ENCODE measurements at regions not wholly inside any gene's neighbourhood (a gene's known extent, or its start where the extent isn't known, plus 50 kb on each side); places are given as distances from the start of the nearest gene placed in this dataset.
"Not testable (repeated sequence)": the region's sequence is repeated elsewhere in the genome, so short reads cannot be mapped to it uniquely, and the experiment has no call there.

DNA sequence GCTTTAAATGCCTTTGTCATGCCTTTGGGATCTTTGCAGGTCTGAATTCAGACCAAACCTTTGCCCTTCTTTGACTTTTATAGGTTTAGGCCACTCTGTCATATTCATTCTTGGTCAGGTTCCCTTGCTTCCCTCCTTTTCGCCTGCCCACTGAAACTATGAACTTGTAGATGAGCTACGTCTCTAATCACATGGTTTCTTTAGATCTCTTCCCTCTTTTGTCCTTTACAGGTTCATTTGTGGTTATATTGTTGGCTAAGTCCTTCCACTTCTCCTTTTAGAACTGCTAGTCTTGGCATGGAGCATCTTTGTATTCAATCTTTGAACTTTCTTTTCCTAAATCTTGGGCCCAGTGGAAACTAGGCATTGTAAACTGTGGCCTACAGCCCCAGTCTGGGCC lies 104.0 kb upstream of the ZEB1 start:
- Histone ChIP-seq H3K27me3 (ENCODE audit: control insufficient read depth, insufficient read depth, low read length) (no peaks in the 10 kb centered on the region), H3K36me3 (ENCODE audit: control insufficient read depth, insufficient read depth, low read length) (no peaks in the 10 kb centered on the region), H3K4me3 (ENCODE audit: low read depth, low read length) (no peak overlapping the region)
- POLR2A ChIA-PET, result no interaction called here
- CTCF ChIA-PET, result interaction anchor here (1.0 kb wide), 1 partner anchor 10 kb away, joined by 3 read pairs; no protein-coding TSS in a partner anchor
- DNase-seq (ENCODE audit: low read depth), result no peak
- TF ChIP-seq, protein P1, sequence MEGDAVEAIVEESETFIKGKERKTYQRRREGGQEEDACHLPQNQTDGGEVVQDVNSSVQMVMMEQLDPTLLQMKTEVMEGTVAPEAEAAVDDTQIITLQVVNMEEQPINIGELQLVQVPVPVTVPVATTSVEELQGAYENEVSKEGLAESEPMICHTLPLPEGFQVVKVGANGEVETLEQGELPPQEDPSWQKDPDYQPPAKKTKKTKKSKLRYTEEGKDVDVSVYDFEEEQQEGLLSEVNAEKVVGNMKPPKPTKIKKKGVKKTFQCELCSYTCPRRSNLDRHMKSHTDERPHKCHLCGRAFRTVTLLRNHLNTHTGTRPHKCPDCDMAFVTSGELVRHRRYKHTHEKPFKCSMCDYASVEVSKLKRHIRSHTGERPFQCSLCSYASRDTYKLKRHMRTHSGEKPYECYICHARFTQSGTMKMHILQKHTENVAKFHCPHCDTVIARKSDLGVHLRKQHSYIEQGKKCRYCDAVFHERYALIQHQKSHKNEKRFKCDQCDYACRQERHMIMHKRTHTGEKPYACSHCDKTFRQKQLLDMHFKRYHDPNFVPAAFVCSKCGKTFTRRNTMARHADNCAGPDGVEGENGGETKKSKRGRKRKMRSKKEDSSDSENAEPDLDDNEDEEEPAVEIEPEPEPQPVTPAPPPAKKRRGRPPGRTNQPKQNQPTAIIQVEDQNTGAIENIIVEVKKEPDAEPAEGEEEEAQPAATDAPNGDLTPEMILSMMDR (IDR thresholded peaks at IDR 0.05; ENCODE audit: insufficient read depth, low read depth, low read length), result no peak

DNA sequence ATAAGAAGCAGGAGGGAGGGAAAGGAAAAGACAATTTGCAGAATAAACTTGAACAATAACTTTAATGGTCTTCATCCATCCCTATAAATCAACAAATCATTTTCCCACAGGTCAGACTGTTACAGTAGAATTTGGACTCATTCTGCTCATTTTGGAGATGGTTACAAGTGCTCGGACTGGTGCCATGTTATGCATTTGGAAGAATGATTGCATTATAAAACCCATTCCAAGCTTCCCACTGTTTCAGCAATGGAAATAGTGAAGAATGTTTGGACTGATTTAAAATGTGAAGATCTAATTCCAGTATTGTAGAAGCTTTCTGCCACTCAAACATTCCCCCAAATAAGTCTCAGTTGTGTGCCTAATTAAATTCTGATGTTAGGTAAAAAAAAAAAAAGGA lies 99.7 kb upstream of the ZEB1 start:
- H3K27me3 ChIP-seq (ENCODE audit: control insufficient read depth, insufficient read depth, low read length), result no peaks in the 10 kb centered on the region
- ChIA-PET CTCF (no interaction called here), POLR2A (interaction anchor here (0.6 kb wide), 1 partner anchor 154 kb away, joined by 6 read pairs; no protein-coding TSS in a partner anchor)
- TF ChIP-seq, protein P1 (IDR thresholded peaks at IDR 0.05; ENCODE audit: insufficient read depth, low read depth, low read length), result no peak
- H3K4me3 ChIP-seq (ENCODE audit: low read depth, low read length), result no peak overlapping the region
- no peak for DNase-seq (ENCODE audit: low read depth)
- H3K36me3 ChIP-seq (ENCODE audit: control insufficient read depth, insufficient read depth, low read length), result no peaks in the 10 kb centered on the region

DNA sequence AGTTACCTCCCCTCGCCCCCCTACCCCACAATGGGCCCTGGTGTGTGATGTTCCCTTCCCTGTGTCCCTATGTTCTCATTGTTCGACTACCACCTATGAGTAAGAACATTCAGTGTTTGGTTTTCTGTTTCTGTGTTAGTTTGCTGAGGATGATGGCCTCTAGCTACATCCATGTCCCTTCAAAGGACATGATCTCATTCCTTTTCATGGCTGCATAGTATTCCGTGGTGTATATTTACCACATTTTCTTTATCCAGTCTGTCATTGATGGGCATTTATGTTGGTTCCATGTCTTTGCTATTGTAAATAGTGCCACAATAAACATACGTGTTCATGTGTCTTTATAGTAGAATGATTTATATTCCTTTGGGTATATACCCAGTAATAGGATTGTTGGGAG lies 90.2 kb upstream of the ZEB1 start:
- DNase-seq (ENCODE audit: low read depth), result not testable (repeated sequence)

DNA sequence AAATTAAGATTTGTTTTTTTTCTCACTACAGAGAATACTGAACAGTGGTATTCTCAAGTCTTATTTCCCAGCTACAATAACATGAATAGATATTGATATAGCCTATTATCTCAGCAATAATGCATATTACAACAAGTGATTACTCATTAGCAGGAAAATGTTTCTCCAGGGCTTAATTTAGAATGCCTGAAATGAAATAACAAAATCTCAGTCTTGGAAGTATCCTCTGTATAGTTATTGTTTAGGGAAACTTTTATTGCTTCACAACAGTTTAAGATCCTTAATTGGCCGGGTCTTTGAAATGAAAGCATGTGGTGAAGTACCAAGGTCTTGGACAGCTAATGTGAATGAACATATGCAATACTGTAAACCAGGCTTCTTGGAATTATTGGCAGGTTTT lies 79.1 kb upstream of the ZEB1 start:
- H3K27me3 ChIP-seq (ENCODE audit: control insufficient read depth, insufficient read depth, low read length), result no peaks in the 10 kb centered on the region
- DNase-seq (ENCODE audit: low read depth), result no peak
- POLR2A ChIA-PET, result no interaction called here
- no peaks in the 10 kb centered on the region for H3K36me3 ChIP-seq (ENCODE audit: control insufficient read depth, insufficient read depth, low read length)
- CTCF ChIA-PET, result interaction anchor here (1.1 kb wide), 1 partner anchor 9 kb away, joined by 5 read pairs; no protein-coding TSS in a partner anchor
- TF ChIP-seq, protein P1 (IDR thresholded peaks at IDR 0.05; ENCODE audit: insufficient read depth, low read depth, low read length), result no peak
- no peak overlapping the region for H3K4me3 ChIP-seq (ENCODE audit: low read depth, low read length)

More for the DNA sequence above, 90.2 kb upstream of the ZEB1 start:
- POLR2A ChIA-PET; CTCF ChIA-PET; H3K36me3 ChIP-seq (ENCODE audit: control insufficient read depth, insufficient read depth, low read length); H3K27me3 ChIP-seq (ENCODE audit: control insufficient read depth, insufficient read depth, low read length); H3K4me3 ChIP-seq (ENCODE audit: low read depth, low read length): not testable (repeated sequence)

DNA sequence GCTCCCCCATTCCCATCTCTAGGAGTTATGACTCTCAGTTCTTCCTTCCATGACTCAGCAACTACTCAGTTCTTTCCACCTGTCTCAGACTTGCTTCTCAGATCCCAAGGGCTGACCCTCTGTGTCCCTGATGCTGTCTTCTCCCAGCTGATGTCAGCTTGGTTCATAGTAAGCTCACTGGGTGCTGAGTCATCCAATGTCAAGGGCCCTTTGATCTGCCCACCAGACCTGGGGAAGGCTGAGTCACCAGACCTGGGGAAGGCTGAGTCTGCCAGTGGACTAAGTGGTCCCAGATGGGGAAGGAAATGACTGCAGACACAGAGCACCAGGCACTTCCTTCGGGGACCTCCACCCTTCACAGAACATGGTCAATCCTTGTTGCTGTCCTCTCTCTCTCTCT lies 76.1 kb upstream of the ZEB1 start:
- CTCF ChIA-PET, result interaction anchor here (0.7 kb wide), 1 partner anchor 12 kb away, joined by 3 read pairs; no protein-coding TSS in a partner anchor
- Histone ChIP-seq H3K27me3 (ENCODE audit: control insufficient read depth, insufficient read depth, low read length) (no peaks in the 10 kb centered on the region), H3K4me3 (ENCODE audit: low read depth, low read length) (no peak overlapping the region), H3K36me3 (ENCODE audit: control insufficient read depth, insufficient read depth, low read length) (no peaks in the 10 kb centered on the region)
- peak; percentile 84 for DNase-seq (ENCODE audit: low read depth)
- POLR2A ChIA-PET, result no interaction called here
- TF ChIP-seq, protein P1 (IDR thresholded peaks at IDR 0.05; ENCODE audit: insufficient read depth, low read depth, low read length), result no peak

DNA sequence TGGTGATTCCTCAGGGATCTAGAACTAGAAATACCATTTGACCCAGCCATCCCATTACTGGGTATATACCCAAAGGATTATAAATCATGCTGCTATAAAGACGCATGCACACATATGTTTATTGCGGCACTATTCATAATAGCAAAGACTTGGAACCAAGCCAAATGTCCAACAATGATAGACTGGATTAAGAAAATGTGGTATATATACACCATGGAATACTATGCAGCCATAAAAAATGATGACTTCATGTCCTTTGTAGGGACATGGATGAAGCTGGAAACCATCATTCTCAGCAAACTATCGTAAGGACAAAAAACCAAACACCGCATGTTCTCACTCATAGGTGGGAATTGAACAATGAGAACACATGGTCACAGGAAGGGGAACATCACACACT lies 67.9 kb upstream of the ZEB1 start:
- H3K4me3 ChIP-seq (ENCODE audit: low read depth, low read length); H3K36me3 ChIP-seq (ENCODE audit: control insufficient read depth, insufficient read depth, low read length); DNase-seq (ENCODE audit: low read depth); POLR2A ChIA-PET; H3K27me3 ChIP-seq (ENCODE audit: control insufficient read depth, insufficient read depth, low read length); CTCF ChIA-PET: not testable (repeated sequence)
